ENCODE measurements at regions not wholly inside any gene's neighbourhood (a gene's known extent, or its start where the extent isn't known, plus 50 kb on each side); places are given as distances from the start of the nearest gene placed in this dataset.

DNA sequence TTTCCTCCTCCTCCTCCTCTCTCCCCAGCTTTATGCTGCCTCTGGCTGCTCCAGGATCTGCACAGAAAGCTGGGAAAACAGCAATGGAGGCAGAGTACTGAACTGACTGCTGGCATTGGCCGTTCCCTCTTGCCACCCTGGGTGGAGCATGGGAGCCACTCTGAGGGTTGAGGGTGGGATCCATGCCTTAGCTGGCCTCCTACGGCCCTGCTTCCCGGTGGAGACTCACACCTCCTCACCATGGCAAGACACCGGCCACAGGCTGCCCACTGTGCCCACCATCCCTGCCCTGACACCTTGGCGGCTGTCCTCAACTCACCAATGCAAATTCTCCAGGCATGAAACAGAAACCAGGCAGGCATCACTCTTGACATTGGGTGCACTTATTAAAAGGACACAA lies 832.3 kb upstream of the ID2 start:
- TF ChIP-seq POLR2A (IDR thresholded peaks at IDR 0.05; ENCODE audit: low read depth, low read length): no peak
- no peak for TF ChIP-seq PAX5 (IDR thresholded peaks at IDR 0.05; ENCODE audit: insufficient read depth, low read length, severe bottlenecking)
- TF ChIP-seq POLR2AphosphoS5 (IDR thresholded peaks at IDR 0.05; ENCODE audit: low read depth, low read length): no peak
- TF ChIP-seq TAF1 (IDR thresholded peaks at IDR 0.05; ENCODE audit: low read depth, low read length): no peak
- TF ChIP-seq POU2F2 (IDR thresholded peaks at IDR 0.05; ENCODE audit: low read depth, low read length): no peak

All from GM12891 (cell line).